ENCODE measurements at regions not wholly inside any gene's neighbourhood (a gene's known extent, or its start where the extent isn't known, plus 50 kb on each side); places are given as distances from the start of the nearest gene placed in this dataset.

DNA sequence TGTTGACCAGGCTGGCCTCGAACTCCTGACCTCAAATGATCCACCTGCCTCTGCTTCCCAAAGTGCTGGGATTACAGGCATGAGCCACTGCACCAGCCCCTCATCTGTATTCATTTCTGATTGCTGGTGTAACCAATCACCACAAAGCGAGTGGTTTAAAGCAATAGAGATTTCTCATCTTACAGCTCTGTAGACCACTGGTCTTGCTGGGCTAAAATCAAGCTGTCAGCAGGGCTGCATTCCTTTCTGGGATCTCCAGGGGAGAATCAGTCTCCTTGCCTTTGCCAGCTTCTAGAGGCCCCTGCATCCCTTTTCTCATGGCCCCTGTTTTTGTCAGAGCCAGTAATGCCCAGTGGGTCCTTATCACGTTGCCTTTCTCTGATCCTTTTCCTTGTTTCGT, 49.9 kb upstream of the PMEPA1 start:
- H3K4me3 ChIP-seq = no peak overlapping the region
- H3K4me1 ChIP-seq = no peaks in the 10 kb centered on the region
- TF ChIP-seq POLR2A (IDR thresholded peaks at IDR 0.05) (no peak), POLR2AphosphoS5 (IDR thresholded peaks at IDR 0.05) (no peak)
- TF ChIP-seq, protein P1, sequence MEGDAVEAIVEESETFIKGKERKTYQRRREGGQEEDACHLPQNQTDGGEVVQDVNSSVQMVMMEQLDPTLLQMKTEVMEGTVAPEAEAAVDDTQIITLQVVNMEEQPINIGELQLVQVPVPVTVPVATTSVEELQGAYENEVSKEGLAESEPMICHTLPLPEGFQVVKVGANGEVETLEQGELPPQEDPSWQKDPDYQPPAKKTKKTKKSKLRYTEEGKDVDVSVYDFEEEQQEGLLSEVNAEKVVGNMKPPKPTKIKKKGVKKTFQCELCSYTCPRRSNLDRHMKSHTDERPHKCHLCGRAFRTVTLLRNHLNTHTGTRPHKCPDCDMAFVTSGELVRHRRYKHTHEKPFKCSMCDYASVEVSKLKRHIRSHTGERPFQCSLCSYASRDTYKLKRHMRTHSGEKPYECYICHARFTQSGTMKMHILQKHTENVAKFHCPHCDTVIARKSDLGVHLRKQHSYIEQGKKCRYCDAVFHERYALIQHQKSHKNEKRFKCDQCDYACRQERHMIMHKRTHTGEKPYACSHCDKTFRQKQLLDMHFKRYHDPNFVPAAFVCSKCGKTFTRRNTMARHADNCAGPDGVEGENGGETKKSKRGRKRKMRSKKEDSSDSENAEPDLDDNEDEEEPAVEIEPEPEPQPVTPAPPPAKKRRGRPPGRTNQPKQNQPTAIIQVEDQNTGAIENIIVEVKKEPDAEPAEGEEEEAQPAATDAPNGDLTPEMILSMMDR (IDR thresholded peaks at IDR 0.05 in 8 of 11, conservative IDR thresholded peaks at IDR 0.05 in 3 of 11) = no peak
- no peaks in the 10 kb centered on the region for H3K27me3 ChIP-seq (replicated peaks in 1 of 7)
- whole genome bisulfite sequencing, 5 donors = 78 to 93% (median 88%) methylated on average over 4 of the region's 4 CpGs
- intact Hi-C loops (cut with DNase I; ENCODE audit: low total_unique reads) = no loop called here
- no peaks in the 10 kb centered on the region for H3K36me3 ChIP-seq
- no peak for DNase-seq
- no peak overlapping the region for H3K27ac ChIP-seq
- peaks cover 0 to 19% (median 10%) of the 10 kb centered on the region in 8 donors for H3K9me3 ChIP-seq

Small RNAs in the stretch of these regions (microRNA-seq; reads per million reads assigned to microRNA genes)
- gene MIR4532 = 0 reads per million in 3 donors

Small RNAs in the stretch of these regions (small RNA-seq; reads per million reads assigned to genes)
- 0 reads per million in 4 donors for gene MIR4532
